Activated T-helper 1 cell treated with anti-CD3 and anti-CD28 coated beads, Interleukin-12 subunit alpha, Interleukin-12 subunit beta, Interleukin-2, Interleukin-4 antibody, amounts not matched to agents 30 ng/mL and 10 ng/mL and 1 ng/mL, durations not matched to agents 14 hours and 24 hours and 36 hours (primary cell): ENCODE measurements at regions not wholly inside any gene's neighbourhood (a gene's known extent, or its start where the extent isn't known, plus 50 kb on each side); places are given as distances from the start of the nearest gene placed in this dataset.

ENCODE experiments used
- DNase-seq: peaks from one replicate; pipeline ENCODE4 v3.0.0; 2021; ENCODE audit warnings: low spot score
- H3K27ac Mint-ChIP-seq: one replicate; pipeline ENCODE4 v1.8.0; 2021; ENCODE audit warnings: mild to moderate bottlenecking, mixed read lengths
- H3K27me3 Mint-ChIP-seq: one replicate; pipeline ENCODE4 v1.8.0; 2022; ENCODE audit warnings: mild to moderate bottlenecking, moderate library complexity, mixed read lengths; ENCODE audit not compliant: insufficient read depth
- H3K36me3 Mint-ChIP-seq: one replicate; pipeline ENCODE4 v1.8.0; 2021; ENCODE audit warnings: low read depth, mixed read lengths
- H3K4me1 Mint-ChIP-seq: one replicate; pipeline ENCODE4 v1.8.0; 2021; ENCODE audit warnings: low read depth, mixed read lengths
- H3K4me3 Mint-ChIP-seq: one replicate; pipeline ENCODE4 v1.8.0; 2021; ENCODE audit warnings: mild to moderate bottlenecking, moderate library complexity, mixed read lengths
- H3K9me3 Mint-ChIP-seq: one replicate; pipeline ENCODE4 v1.8.0; 2021; ENCODE audit warnings: mixed read lengths
- intact Hi-C: fragments of 100-400 bp; cut with micrococcal nuclease; formaldehyde crosslinking; loops from one replicate; pipeline ENCODE4 v1.15.1; 2024

- Mint-ChIP-seq H3K27me3 (no peaks in the 10 kb centered on the region), H3K27ac (no peak overlapping the region), H3K9me3 (no peaks in the 10 kb centered on the region), H3K4me3 (no peak overlapping the region), H3K36me3 (no peaks in the 10 kb centered on the region), H3K4me1 (no peaks in the 10 kb centered on the region)
- intact Hi-C loops = no loop called here
- no peak for DNase-seq
Observed at GRCh38 chr6:126475449-126475848, 135.5 kb downstream of the CENPW start.

DNA sequence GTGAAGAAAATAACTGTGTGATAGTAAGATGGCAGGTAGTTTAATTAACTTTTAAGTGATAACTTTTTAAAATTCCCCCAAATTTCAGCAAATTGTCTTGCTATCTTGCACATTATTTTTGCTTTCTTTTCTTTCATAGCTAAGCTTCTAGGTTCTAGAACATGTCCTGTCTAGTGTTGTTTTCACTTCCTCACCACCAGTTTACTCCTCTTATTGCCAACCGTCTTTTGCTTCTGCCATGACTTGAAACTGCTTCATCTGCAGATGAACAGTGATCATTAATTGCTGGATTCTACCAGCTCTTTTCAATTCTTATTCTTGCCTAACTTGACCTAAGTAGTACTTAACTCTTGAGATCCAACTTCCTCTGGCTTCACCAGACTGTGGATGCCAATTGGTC lies 137.8 kb downstream of the CENPW start:
- H3K4me1 Mint-ChIP-seq = no peaks in the 10 kb centered on the region
- H3K36me3 Mint-ChIP-seq = no peaks in the 10 kb centered on the region
- intact Hi-C loops = no loop called here
- no peaks in the 10 kb centered on the region for H3K27me3 Mint-ChIP-seq
- no peak overlapping the region for H3K4me3 Mint-ChIP-seq
- no peaks in the 10 kb centered on the region for H3K9me3 Mint-ChIP-seq
- DNase-seq = no peak
- H3K27ac Mint-ChIP-seq = no peak overlapping the region

- DNase-seq = no peak
- Mint-ChIP-seq H3K27me3 (no peaks in the 10 kb centered on the region), H3K9me3 (no peaks in the 10 kb centered on the region), H3K36me3 (no peaks in the 10 kb centered on the region), H3K4me1 (no peaks in the 10 kb centered on the region), H3K4me3 (no peak overlapping the region), H3K27ac (no peak overlapping the region)
- intact Hi-C loops = no loop called here
Observed at GRCh38 chr6:126480268-126480667, 140.4 kb downstream of the CENPW start.

GRCh38 chr6:126481319-126481718 lies 141.4 kb downstream of the CENPW start:
- intact Hi-C loops = no loop called here
- no peak for DNase-seq
- Mint-ChIP-seq H3K9me3 (no peaks in the 10 kb centered on the region), H3K4me3 (no peak overlapping the region), H3K27ac (no peak overlapping the region), H3K4me1 (no peaks in the 10 kb centered on the region), H3K27me3 (no peaks in the 10 kb centered on the region), H3K36me3 (no peaks in the 10 kb centered on the region)

GRCh38 chr6:126504792-126505191 lies 164.9 kb downstream of the CENPW start:
- Mint-ChIP-seq H3K9me3 (no peaks in the 10 kb centered on the region), H3K4me3 (no peak overlapping the region), H3K4me1 (no peaks in the 10 kb centered on the region), H3K27me3 (peaks cover 2% of the 10 kb centered on the region), H3K36me3 (no peaks in the 10 kb centered on the region), H3K27ac (no peak overlapping the region)
- DNase-seq = no peak
- intact Hi-C loops = no loop called here

DNA sequence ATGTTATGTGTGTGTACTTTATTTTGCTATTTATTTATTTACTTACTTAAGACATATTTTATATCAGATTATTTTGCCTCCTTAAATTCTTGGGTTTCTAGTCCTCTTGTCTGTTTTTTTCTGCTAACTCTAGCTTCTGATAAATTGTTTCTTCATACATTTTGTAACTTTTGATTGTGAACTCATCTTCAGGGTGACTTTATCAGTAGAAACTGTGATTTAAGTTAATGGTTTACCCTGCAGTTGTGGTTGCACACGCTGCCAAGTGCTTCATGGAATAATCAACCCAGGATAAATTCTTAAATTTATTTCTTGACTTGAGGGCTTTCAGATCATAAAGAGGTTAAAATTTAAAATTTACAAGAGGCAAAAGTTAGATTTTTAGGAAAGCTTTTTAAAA lies 173.3 kb downstream of the CENPW start:
- no peaks in the 10 kb centered on the region for H3K9me3 Mint-ChIP-seq
- intact Hi-C loops = no loop called here
- no peak overlapping the region for H3K4me3 Mint-ChIP-seq
- no peaks in the 10 kb centered on the region for H3K36me3 Mint-ChIP-seq
- peaks cover 2% of the 10 kb centered on the region for H3K27me3 Mint-ChIP-seq
- DNase-seq = no peak
- H3K27ac Mint-ChIP-seq = no peak overlapping the region
- H3K4me1 Mint-ChIP-seq = no peaks in the 10 kb centered on the region

DNA sequence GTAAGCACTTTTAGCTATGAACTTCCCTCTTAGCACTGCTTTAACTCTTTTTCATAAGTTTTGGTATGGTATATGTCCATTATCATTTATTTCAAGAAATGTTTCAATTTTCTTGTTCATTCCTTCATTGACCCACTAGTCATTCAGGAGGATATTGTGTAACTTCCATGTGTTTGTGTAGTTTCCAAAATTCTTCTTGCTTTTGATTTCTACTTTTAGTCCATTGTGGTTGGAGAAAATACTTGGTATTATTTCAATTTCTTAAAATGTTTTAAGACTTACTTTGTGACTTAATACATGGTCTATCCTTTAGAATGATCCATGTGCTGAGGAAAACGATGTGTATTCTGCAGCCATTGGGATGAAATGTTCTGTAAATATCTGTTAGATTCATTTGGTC lies 176.5 kb downstream of the CENPW start:
- Mint-ChIP-seq H3K36me3 (no peaks in the 10 kb centered on the region), H3K4me3 (no peak overlapping the region), H3K4me1 (no peaks in the 10 kb centered on the region), H3K27me3 (peaks cover 2% of the 10 kb centered on the region), H3K9me3 (no peaks in the 10 kb centered on the region), H3K27ac (no peak overlapping the region)
- intact Hi-C loops = no loop called here
- no peak for DNase-seq

DNA sequence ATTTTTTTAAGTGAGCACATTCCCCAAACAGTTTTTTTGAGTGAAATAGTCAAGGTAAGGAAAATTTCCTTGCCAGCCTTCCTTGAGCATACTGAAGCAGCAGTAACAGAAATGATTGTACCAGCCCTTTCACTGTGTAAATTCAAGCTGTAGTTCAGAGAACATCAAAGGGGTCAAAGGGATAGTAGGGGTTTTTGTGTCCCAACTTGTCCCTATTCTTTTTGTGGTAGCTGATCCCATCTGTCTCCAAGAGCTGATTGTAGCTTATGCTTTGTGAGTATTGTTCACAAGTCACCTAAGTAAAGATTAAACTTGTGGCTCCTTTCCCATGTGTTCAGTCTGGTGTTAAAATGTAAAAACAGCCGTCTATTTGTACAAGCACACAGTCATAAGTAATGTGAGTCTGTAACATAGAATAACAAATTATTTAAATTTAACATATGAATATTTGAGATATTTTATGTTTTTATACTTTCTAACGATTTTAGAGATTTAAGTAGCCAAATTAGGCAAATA lies 185.0 kb downstream of the CENPW start:
- peaks cover 4% of the 10 kb centered on the region for H3K27me3 Mint-ChIP-seq
- no peaks in the 10 kb centered on the region for H3K36me3 Mint-ChIP-seq

GRCh38 chr6:126526547-126526946 lies 186.6 kb downstream of the CENPW start:
- H3K36me3 Mint-ChIP-seq = no peaks in the 10 kb centered on the region
- H3K4me3 Mint-ChIP-seq = no peak overlapping the region
- H3K4me1 Mint-ChIP-seq = no peaks in the 10 kb centered on the region
- intact Hi-C loops = no loop called here
- H3K27me3 Mint-ChIP-seq = peaks cover 4% of the 10 kb centered on the region
- no peak overlapping the region for H3K27ac Mint-ChIP-seq
- H3K9me3 Mint-ChIP-seq = no peaks in the 10 kb centered on the region
- no peak for DNase-seq

More for the DNA sequence above, 185.0 kb downstream of the CENPW start:
- DNase-seq = no peak
- Mint-ChIP-seq H3K4me3 (no peak overlapping the region), H3K4me1 (no peaks in the 10 kb centered on the region), H3K27ac (no peak overlapping the region), H3K9me3 (no peaks in the 10 kb centered on the region)
- intact Hi-C loops = no loop called here

GRCh38 chr6:126526996-126527606 lies 187.2 kb downstream of the CENPW start:
- no peak overlapping the region for H3K27ac Mint-ChIP-seq
- DNase-seq = no peak
- H3K36me3 Mint-ChIP-seq = no peaks in the 10 kb centered on the region
- no peaks in the 10 kb centered on the region for H3K9me3 Mint-ChIP-seq
- H3K4me1 Mint-ChIP-seq = no peaks in the 10 kb centered on the region
- H3K4me3 Mint-ChIP-seq = no peak overlapping the region
- peaks cover 4% of the 10 kb centered on the region for H3K27me3 Mint-ChIP-seq
- intact Hi-C loops = no loop called here

- DNase-seq = no peak
- H3K27ac Mint-ChIP-seq = no peak overlapping the region
- intact Hi-C loops = no loop called here
- H3K27me3 Mint-ChIP-seq = peaks cover 4% of the 10 kb centered on the region
- no peaks in the 10 kb centered on the region for H3K9me3 Mint-ChIP-seq
- H3K4me3 Mint-ChIP-seq = no peak overlapping the region
- H3K36me3 Mint-ChIP-seq = no peaks in the 10 kb centered on the region
- H3K4me1 Mint-ChIP-seq = no peaks in the 10 kb centered on the region
Observed at GRCh38 chr6:126529637-126530362, 189.9 kb downstream of the CENPW start.

DNA sequence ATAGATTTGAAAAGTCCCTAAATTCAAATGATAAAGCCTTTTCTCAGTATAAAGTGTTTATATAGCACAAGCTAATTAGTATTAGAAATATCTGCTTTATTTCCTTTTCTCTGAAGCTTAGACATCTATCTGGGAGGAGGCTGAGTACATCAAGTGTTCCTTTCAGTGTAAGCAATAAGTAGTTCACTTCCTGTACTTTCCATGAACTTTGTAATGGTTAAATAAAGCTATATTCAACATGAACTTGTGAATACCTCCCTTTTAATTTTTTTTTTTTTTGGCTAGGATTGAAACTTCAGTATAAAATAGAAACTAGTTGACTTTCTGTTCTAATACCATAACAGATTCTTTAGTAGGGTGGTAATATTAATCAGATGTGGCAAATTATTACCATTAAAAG lies 190.9 kb downstream of the CENPW start:
- no peaks in the 10 kb centered on the region for H3K4me1 Mint-ChIP-seq
- H3K27ac Mint-ChIP-seq = no peak overlapping the region
- no peaks in the 10 kb centered on the region for H3K9me3 Mint-ChIP-seq
- H3K36me3 Mint-ChIP-seq = no peaks in the 10 kb centered on the region
- H3K4me3 Mint-ChIP-seq = no peak overlapping the region
- DNase-seq = no peak
- intact Hi-C loops = no loop called here
- peaks cover 4% of the 10 kb centered on the region for H3K27me3 Mint-ChIP-seq

GRCh38 chr6:126531286-126531685 lies 191.4 kb downstream of the CENPW start:
- H3K36me3 Mint-ChIP-seq = no peaks in the 10 kb centered on the region
- H3K9me3 Mint-ChIP-seq = no peaks in the 10 kb centered on the region
- no peak overlapping the region for H3K27ac Mint-ChIP-seq
- H3K27me3 Mint-ChIP-seq = peaks cover 4% of the 10 kb centered on the region
- intact Hi-C loops = no loop called here
- no peak overlapping the region for H3K4me3 Mint-ChIP-seq
- no peak for DNase-seq
- no peaks in the 10 kb centered on the region for H3K4me1 Mint-ChIP-seq
